Endothelial cell of umbilical vein (primary cell): ENCODE measurements at regions not wholly inside any gene's neighbourhood (a gene's known extent, or its start where the extent isn't known, plus 50 kb on each side); places are given as distances from the start of the nearest gene placed in this dataset.

ENCODE experiments used
- BruUV-seq: library from RNA; stranded (reverse); fragments of 400-500 nt; replicated peaks from 2 replicates; lab custom pipeline; 2021; lab: Mats Ljungman, UMichigan
- CTCF ChIA-PET: fragments of 300-600, 350-600 bp; sonication (Branson Sonifier 250); formaldehyde crosslinking; loops from one replicate; lab custom pipeline; 2021; ENCODE audit warnings: antibody characterized with exemption, inconsistent platforms; lab: Charles Lee
- POLR2A ChIA-PET: fragments of 300-600, 350-600 bp; sonication (Branson Sonifier 250); formaldehyde crosslinking; loops from one replicate; lab custom pipeline; 2021; ENCODE audit warnings: antibody characterized with exemption, inconsistent platforms; lab: Charles Lee
- DNase-seq: peaks from one replicate; pipeline ENCODE4 v3.0.0-alpha.2; 2011; ENCODE audit warnings: low read depth, low spot score
- FAIRE-seq: peaks from 2 replicates; lab custom pipeline; 2011; peaks lifted over from hg19 to GRCh38; lab: Jason Lieb, UNC
- H2AFZ ChIP-seq: 2 replicates; pipeline ENCODE4 v1.6.0; 2012; ENCODE audit warnings: low read depth, low read length, control low read depth, inconsistent platforms
- H3K27ac ChIP-seq: 2 replicates; pipeline ENCODE4 v1.5.1; 2011; ENCODE audit warnings: low read depth, mild to moderate bottlenecking, control low read depth, low read length, moderate library complexity; ENCODE audit not compliant: insufficient read depth
- H3K27me3 ChIP-seq, 2 experiments: 2 replicates each; pipeline versions ENCODE4 v1.6.0 to v1.6.1; 2011; ENCODE audit warnings: low read length in 2 of 2, mixed read lengths in 1 of 2; ENCODE audit not compliant: control insufficient read depth in 2 of 2, insufficient read depth in 2 of 2
- H3K36me3 ChIP-seq, 2 experiments: 2 replicates in 1 of 2; 3 replicates in 1 of 2; pipeline ENCODE4 v1.5.1; 2011; ENCODE audit warnings: low read length in 2 of 2, mild to moderate bottlenecking in 1 of 2, moderate library complexity in 1 of 2; ENCODE audit not compliant: control insufficient read depth in 2 of 2, insufficient read depth in 2 of 2; ENCODE audit errors: extremely low read depth in 1 of 2
- H3K4me1 ChIP-seq: 3 replicates; pipeline ENCODE4 v1.5.1; 2011; ENCODE audit warnings: mild to moderate bottlenecking, low read length; ENCODE audit not compliant: control insufficient read depth, insufficient read depth; ENCODE audit errors: extremely low read depth
- H3K4me2 ChIP-seq: 2 replicates; pipeline ENCODE4 v1.6.1; 2011; ENCODE audit warnings: low read length, control low read depth, mixed read lengths; ENCODE audit not compliant: insufficient read depth
- H3K4me3 ChIP-seq, 3 experiments: fragments of 200-600 bp in 1 of 3; sonication (generic), shearing (Covaris generic) in 1 of 3; replicated peaks in 1 of 3; 2 replicates each; pipeline ENCODE4 v1.5.1; 2011 to 2016; ENCODE audit warnings: control low read depth in 3 of 3, low read length in 3 of 3, mild to moderate bottlenecking in 2 of 3, inconsistent platforms in 1 of 3, low read depth in 1 of 3, moderate library complexity in 1 of 3; ENCODE audit not compliant: insufficient read depth in 1 of 3
- H3K79me2 ChIP-seq: 2 replicates; pipeline ENCODE4 v1.6.0; 2012; ENCODE audit warnings: low read length, inconsistent platforms; ENCODE audit not compliant: control insufficient read depth, insufficient read depth
- H3K9ac ChIP-seq: replicated peaks from 2 replicates; pipeline ENCODE3; 2011; ENCODE audit warnings: low read length, control low read depth; ENCODE audit not compliant: insufficient read depth; ENCODE audit errors: extremely low read depth
- H3K9me1 ChIP-seq: replicated peaks from 3 replicates; pipeline ENCODE4 v1.6.0; 2011; ENCODE audit warnings: mild to moderate bottlenecking, low read length; ENCODE audit not compliant: control insufficient read depth, insufficient read depth; ENCODE audit errors: extremely low read depth
- H3K9me3 ChIP-seq: replicated peaks from 2 replicates; pipeline ENCODE4 v1.5.1; 2012; ENCODE audit warnings: low read length, inconsistent platforms; ENCODE audit not compliant: control insufficient read depth, insufficient read depth
- H4K20me1 ChIP-seq: replicated peaks from 2 replicates; pipeline ENCODE3; 2011; ENCODE audit warnings: mild to moderate bottlenecking, low read length; ENCODE audit not compliant: control insufficient read depth, insufficient read depth; ENCODE audit errors: extremely low read depth
- CTCF ChIP-seq, 2 donors: IDR thresholded peaks; 1 replicate in 1 of 2; 2 replicates in 1 of 2; pipeline ENCODE4 v1.5.1; 2011; ENCODE audit warnings: low read length in 2 of 2, mild to moderate bottlenecking in 2 of 2, moderate library complexity in 2 of 2, control low read depth in 1 of 2, inconsistent platforms in 1 of 2, low read depth in 1 of 2; ENCODE audit not compliant: insufficient read depth in 1 of 2; ENCODE audit errors: extremely low read depth in 1 of 2
- EZH2 ChIP-seq: IDR thresholded peaks from 2 replicates; pipeline ENCODE4 v1.6.1; 2012; ENCODE audit warnings: borderline replicate concordance, low read depth, mild to moderate bottlenecking, moderate library complexity, low read length, inconsistent platforms; ENCODE audit not compliant: severe bottlenecking
- FOS ChIP-seq: IDR thresholded peaks from 2 replicates; pipeline ENCODE4 v1.6.1; 2011; ENCODE audit warnings: mild to moderate bottlenecking, low read length, moderate library complexity, borderline replicate concordance; ENCODE audit not compliant: insufficient read depth
- GATA2 ChIP-seq: IDR thresholded peaks from 2 replicates; pipeline ENCODE4 v1.7.0; 2011; ENCODE audit warnings: low read depth, mild to moderate bottlenecking, moderate library complexity, mixed read lengths, low read length; ENCODE audit not compliant: insufficient read length, insufficient read depth
- JUN ChIP-seq: IDR thresholded peaks from 2 replicates; pipeline ENCODE4 v1.6.1; 2011; ENCODE audit warnings: borderline replicate concordance, low read depth; ENCODE audit not compliant: insufficient read length, insufficient read depth
- MAX ChIP-seq: IDR thresholded peaks from 2 replicates; pipeline ENCODE4 v1.6.1; 2011; ENCODE audit not compliant: insufficient read depth, insufficient read length
- MYC ChIP-seq: IDR thresholded peaks from one replicate; pipeline ENCODE4 v1.6.1; 2011; ENCODE audit warnings: mild to moderate bottlenecking, low read depth, low read length
- POLR2A ChIP-seq: IDR thresholded peaks from 2 replicates; pipeline ENCODE4 v1.6.1; 2012; ENCODE audit warnings: low read depth, mild to moderate bottlenecking, control low read depth, low read length
- POLR2AphosphoS5 ChIP-seq: IDR thresholded peaks from 2 replicates; pipeline ENCODE4 v1.6.1; 2012; ENCODE audit warnings: low read depth, mild to moderate bottlenecking, control low read depth, low read length, moderate library complexity; ENCODE audit not compliant: insufficient read depth
- dilution Hi-C: fragments of 300-500 bp; cut with MboI; formaldehyde crosslinking; loops from one replicate; pipeline ENCODE4 v1.15.0; 2019; ENCODE audit warnings: low sequenced_read_pairs; ENCODE audit not compliant: extremely low pct_ligation_motif_present
- intact Hi-C: fragments of 100-400 bp; cut with micrococcal nuclease; formaldehyde crosslinking; loops from one replicate; pipeline ENCODE4 v1.10.0; 2022

GRCh38 chr18:2431806-2432205 is 139.5 kb downstream of the METTL4 start:
- Histone ChIP-seq H3K9me1 (no peaks in the 10 kb centered on the region), H3K4me1 (no peaks in the 10 kb centered on the region), H3K9ac (no peak overlapping the region), H3K4me3 (no peak overlapping the region), H4K20me1 (no peaks in the 10 kb centered on the region), H3K79me2 (no peaks in the 10 kb centered on the region), H3K27me3 (peaks cover 2% of the 10 kb centered on the region in 2 experiments), H3K27ac (no peak overlapping the region), H3K9me3 (no peaks in the 10 kb centered on the region), H3K36me3 (no peaks in the 10 kb centered on the region), H3K4me2 (no peak overlapping the region), H2AFZ (no peak overlapping the region)
- BruUV-seq: no TSS peak
- intact Hi-C loops (no loop called here), dilution Hi-C loops (no loop called here)
- ChIA-PET POLR2A (no interaction called here), CTCF (interaction anchor here (2.0 kb wide), 1 partner anchor 110 kb away, joined by 6 read pairs; no protein-coding TSS in a partner anchor)
- FAIRE-seq (no peak), DNase-seq (no peak)
- TF ChIP-seq MAX: no peak
- TF ChIP-seq CTCF (IDR thresholded peaks at IDR 0.05; ENCODE audit: extremely low read depth in 1 of 2, insufficient read depth in 1 of 2, low read depth in 1 of 2, low read length in 2 of 2): no peak
- no peak for TF ChIP-seq POLR2A
- TF ChIP-seq FOS: no peak
- no peak for TF ChIP-seq POLR2AphosphoS5
- TF ChIP-seq JUN: no peak
- no peak for TF ChIP-seq GATA2
- no peak for TF ChIP-seq EZH2
- TF ChIP-seq MYC: no peak
